GM21447 (cell line): ENCODE measurements at regions not wholly inside any gene's neighbourhood (a gene's known extent, or its start where the extent isn't known, plus 50 kb on each side); places are given as distances from the start of the nearest gene placed in this dataset.
"Not testable (repeated sequence)": the region's sequence is repeated elsewhere in the genome, so short reads cannot be mapped to it uniquely, and the experiment has no call there.

Experiments used
- ATAC-seq: cut with Tn5 transposase; IDR thresholded peaks from one replicate; pipeline ENCODE4 v1.9.1; 2021; ENCODE audit not compliant: unreplicated experiment

DNA sequence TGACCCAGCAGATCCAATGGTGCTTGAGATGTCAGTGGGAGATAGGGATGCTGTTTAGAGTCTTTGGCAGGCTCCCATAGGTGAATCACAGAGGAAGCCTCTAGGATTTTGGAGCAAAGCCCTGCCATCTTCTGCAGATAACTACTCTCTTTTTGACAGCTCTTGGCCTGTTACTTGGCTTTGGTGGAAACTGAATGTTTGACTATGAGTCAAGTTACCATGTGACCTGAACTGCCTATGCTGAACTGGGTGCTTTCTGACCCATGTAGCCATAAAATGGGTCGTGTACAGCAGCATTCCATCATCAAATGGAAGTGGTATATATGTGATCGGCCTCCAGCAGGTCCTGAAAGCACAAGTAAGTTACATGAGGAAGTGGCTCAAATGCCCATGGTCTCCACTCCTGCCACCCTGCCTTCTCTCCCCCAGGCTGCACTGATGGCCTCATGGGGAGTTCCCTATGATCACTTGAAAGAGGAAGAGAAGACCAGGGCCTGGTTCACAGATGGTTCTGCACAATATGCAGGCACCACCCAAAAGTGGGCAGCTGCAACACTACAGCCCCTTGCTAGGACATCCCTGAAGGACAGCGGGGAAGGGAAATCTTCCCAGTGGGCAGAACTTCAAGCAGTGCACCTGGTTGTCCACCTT is 105.6 kb upstream of the ZC3H12A start:
- not testable (repeated sequence) for ATAC-seq

DNA sequence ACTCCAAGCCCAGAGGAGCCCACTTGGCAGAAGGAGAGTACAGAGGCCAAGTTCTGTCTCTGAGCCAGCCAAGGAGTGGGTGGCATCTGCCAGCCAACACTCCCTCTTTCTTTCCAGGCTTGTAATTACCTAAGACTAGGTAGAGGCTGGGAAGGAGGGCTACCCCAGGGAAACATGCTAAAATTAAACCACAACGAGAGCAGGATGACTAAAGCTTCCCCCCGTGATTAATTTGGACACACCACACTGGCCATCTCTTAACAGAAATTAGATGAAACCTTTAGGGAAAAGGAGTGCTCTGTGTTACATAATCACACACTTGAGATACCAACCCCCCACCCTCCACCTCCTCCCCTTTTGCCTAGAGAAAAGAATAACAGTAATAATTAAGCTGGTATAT is 102.1 kb upstream of the ZC3H12A start:
- ATAC-seq: no peak

DNA sequence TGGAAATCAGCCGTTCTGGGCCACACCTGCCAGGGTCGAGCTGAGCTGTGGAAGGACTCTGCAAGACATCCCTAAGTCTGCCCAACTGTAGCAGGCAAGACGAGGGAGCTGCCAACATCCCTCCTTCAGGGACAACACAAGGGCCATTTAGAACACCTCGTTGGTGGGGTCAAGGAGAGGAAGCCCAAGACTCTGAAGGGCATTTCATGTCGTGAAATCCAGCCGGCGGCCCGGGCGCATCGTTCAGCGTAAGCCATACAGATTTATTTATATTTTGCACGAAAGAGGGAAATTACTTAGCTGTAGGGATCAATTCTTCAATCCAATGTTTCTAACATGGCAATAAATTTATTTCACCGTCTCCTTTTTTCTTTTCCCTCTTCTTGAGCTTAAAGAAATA is 101.7 kb upstream of the ZC3H12A start:
- no peak for ATAC-seq

DNA sequence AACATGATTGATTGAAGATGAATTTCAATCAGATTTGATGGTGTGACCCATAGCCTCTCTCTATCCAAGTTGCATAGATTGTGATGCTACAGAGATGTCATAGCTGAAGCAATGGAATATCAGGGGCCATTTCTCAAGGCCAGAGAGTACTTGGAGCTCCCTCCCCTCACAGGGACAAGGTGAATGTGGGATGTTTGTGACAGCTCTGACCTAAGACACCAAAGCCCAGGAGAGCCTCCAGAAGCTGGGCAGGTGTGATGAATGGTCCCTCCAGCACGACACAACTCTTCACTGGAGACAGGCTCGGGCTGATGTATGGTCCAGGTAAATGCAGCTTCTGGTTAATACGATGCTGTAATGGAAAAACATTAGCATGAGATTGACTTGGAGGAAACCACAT is 101.0 kb upstream of the ZC3H12A start:
- no peak for ATAC-seq

DNA sequence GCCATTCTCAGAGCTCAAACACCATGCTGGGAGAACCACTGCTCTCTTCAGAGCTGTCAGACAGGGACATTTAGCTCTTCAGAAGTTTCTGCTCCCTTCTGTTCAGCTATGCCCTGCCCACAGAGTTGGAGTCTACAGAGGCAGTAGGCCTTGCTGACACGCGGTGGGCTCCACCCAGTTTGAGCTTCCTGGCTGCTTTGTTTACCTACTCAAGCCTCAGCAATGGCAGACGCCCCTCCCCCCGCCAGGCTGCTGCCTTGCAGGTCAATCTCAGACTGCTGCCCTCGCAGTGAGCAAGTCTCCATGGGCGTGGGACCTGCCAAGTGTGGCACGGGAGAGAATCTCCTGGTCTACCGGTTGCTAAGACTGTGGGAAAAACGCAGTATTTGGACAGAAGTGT is 93.8 kb upstream of the ZC3H12A start:
- not testable (repeated sequence) for ATAC-seq

DNA sequence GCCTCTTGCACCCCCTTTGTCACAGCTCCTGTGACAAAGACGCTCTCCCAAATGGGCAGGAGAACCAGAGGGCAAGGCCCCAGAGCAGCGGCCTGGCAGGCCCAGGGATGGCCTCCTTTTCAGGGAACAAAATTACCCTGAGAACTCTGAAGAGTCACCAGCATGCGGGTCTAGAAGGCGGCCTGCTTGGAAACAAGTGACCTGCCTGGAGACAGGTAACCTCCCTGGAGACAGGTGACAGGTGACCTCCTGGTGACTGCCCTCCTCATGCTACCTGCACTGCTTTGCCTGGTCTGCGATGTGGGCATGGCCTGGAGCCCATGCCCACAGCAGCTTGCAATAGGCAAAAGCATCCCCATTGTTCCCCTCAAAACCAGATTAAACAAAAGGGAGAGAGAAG is 86.5 kb upstream of the ZC3H12A start:
- no peak for ATAC-seq

DNA sequence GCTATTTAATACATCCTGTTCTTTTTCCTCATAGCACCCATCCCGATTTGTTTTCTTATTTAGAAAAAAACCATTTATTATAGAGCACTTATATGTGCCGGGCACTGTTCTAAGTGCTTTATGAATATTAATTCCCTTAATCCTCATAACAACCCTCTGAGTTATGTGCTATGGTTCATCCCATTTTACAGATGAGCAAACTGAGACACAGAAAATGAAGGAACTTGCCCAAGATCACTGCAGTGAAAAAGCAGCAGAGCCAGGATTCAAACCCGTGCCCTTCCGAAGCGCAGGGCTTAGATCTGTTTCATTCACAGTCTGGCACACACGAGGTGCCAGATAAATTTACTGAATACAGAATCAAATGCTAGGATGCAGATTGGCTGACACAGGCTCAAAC is 85.1 kb upstream of the ZC3H12A start:
- no peak for ATAC-seq

DNA sequence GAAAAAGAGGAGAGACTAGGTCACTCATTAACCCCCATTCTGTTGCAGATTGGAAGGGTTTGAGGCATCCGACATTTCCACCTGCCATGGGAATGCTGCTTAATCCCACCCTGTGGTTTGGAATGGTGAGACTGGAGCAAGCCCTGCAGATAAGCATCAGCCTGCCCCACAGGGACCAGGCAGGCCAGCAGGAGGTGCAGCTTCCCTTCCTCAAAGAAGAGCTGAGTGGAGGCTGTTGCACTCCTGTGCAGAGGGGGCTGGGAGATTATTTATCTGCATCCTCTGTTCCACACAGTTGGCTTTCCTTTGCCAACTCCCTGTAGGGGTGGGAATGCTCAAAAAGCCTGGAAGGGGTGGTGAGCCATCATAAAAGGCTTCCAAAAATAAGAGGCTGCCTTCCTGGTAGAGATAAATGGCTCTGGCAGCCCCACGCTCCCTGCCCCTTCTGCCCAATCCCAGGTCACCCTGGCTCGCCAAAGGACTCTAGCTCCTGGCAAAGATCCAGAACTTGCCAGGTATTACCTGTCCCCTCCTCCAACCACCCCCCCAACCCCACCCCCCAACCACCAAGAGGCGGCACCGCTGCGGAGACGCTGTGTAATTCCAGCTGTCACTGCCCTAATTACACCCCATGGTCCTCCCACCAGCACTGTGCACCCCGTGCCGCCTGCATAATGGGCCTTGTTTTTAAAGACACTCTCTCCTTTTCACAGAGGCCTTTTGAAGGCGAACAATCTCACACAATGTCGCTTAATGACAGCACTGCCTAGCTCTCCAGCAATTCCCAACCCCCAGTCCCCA is 83.0 kb upstream of the ZC3H12A start:
- ATAC-seq: no peak

DNA sequence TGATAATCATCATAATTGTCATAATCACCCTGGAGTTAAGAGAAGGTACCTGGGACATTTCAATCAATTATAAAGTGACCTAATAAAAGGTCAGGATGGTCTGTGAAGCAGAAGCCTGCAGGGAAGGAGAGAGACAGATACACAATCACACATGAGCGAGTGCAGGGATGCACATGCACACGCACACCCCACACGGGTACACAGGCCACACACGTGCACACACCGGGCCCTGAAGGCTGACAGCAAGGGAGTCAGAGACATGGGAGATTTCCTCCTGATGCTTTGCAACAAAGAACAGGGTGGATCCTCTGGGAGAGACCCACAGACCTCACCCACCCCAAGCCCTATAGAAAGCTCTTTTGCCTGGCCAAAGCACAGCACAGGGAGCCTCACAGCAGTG is 82.3 kb upstream of the ZC3H12A start:
- no peak for ATAC-seq

DNA sequence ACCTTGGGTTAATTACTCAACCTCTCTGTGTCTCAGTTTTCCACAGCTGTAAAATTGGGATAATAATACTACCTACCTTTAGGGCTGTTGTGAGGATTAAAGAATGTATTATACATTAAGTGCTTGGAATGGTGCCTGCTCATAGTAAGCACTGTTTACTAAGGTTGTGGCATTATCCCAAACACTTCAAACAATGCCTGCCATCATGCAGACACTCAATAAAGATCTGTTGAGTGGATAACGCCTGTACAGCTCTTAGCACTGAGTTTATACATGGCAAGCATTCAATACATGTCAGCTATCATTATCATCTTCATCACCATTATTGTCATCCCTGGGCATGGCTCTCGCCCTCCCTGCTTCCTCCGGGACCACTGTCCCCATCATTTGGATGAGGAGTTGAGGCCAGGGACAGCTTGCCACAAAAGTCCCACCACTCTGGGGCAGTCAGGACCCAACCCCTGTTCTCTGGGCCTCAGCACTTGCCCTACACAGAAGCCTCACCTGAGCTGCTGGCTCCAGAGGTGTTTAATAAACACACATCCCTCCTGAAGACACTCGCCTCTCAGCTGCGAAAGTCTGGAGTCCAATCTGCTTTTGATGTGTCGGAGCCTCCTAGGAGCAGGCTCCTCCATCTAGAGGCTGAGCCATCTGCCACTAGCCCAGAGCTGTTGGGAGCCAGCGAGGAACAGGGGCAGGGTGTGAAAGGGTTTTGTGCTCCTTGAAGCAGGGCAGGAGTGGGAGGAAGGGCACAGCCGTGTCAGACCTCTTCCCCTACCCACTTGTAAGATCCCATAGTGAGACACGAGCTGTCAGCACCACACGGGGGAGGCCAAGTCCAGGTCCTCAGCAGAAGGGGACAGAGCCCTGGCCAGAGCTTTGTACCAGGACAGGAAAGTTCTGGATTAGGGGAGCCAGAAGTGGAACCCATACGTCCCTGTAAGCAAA is 80.9 kb upstream of the ZC3H12A start:
- no peak for ATAC-seq

DNA sequence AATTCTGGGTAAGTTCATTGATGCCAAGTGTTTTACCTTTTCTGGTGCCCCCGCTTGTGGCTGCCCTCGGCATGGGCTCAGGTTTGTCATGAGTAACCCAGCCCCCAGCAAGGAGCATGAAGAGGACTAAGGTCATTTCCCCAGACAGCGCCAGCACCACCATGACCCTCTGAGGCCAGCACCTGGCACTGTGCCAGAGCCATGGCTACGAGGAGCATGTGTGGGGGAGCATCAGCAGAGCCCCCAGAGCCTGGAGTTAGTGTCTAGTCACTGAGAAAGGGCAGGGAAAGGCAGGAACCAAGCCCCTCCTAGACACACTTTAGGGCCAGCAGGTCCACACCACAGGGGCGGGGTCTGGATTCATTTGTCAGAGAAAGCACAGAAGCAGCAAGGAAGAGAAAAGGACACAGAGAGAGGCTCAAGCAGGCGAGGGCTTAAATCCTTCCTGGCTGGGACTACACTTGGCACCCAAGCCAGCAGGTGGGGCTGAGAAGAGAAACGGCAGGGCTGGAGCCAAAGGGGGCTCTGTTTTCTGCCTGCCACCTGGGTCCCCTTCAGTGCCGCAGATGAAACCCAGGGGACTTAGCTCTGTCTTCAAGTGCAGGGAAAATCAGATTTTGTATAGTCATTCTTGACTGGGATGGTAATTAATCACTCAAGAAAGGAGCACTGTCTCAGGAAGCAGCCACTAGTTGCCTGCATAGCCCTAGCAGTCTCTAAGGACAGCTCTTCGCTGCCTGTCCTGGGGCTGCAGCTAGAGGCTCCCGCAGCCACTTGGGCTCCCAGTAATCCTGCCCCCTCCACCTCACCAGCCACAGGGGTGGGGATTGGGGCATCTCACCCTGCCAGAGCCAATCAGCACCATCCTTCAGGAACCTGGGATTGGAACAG is 79.6 kb upstream of the ZC3H12A start:
- no peak for ATAC-seq

DNA sequence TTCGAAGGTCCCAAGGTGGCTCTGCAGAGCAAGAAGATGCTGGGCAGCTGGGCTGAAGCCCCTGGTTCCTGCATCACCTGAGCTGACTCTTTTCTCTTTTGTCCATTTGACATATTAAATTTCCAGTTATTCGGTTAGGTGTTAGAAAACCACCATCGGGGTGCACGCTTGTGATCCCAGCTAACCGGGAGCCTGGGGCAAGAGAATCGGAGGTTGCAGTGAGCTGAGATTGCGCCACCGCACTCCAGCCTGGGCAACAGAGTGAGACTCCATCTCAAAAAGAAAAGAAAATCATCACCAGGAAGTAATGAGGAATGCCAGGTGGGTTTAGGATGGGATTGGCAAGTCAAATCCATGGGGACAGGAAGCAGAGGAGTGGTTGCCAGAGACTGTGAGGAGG is 76.3 kb upstream of the ZC3H12A start:
- ATAC-seq: no peak

DNA sequence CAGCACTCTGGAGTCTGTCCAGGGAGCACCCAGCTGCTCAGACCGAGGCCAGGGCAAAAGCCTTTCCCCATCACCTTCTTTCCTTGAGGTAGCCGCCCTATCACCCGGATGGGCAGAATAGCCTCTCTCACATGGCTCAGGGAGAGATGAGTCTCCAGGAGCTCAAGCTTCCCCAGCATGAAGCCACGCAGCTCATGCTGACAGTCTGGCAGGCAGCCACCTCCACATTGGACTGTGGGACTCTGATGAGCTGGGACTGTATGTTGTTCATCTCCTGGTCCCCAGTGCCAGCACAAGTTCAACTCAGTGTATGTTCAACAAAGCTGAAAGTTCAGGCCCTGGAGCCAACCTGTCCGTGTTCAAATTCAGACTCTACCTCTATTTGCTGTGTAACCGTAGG is 75.2 kb upstream of the ZC3H12A start:
- ATAC-seq: no peak

DNA sequence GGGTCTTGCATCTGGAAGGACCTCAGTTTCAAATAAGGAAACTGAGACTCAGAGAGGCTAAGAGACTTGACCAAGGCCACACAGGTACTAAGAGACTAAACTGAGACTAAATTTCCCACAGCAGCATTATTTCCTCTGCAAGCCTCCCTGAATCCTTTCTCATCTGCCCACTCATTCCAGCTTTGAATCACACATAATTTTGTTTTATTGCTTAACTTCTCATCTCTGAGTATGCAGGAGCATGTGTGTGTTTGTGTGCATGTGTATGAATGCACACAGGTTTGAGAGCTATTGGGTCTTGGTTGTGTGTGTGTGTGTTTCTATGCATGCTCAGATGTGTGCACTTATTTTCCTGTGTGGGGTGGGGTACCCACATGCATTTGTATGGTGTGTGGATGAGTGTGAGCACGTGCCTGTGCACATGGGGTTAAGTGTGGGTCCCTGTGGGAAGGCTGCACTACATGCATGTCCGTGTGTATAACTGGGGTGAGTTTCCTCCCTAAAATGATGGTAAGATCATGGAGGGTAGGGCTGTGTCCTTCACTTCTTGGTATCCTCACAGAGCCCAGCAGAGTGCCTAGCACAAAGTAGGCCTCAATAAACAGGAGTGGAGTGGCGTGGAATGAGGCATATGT is 74.4 kb upstream of the ZC3H12A start:
- ATAC-seq: no peak

DNA sequence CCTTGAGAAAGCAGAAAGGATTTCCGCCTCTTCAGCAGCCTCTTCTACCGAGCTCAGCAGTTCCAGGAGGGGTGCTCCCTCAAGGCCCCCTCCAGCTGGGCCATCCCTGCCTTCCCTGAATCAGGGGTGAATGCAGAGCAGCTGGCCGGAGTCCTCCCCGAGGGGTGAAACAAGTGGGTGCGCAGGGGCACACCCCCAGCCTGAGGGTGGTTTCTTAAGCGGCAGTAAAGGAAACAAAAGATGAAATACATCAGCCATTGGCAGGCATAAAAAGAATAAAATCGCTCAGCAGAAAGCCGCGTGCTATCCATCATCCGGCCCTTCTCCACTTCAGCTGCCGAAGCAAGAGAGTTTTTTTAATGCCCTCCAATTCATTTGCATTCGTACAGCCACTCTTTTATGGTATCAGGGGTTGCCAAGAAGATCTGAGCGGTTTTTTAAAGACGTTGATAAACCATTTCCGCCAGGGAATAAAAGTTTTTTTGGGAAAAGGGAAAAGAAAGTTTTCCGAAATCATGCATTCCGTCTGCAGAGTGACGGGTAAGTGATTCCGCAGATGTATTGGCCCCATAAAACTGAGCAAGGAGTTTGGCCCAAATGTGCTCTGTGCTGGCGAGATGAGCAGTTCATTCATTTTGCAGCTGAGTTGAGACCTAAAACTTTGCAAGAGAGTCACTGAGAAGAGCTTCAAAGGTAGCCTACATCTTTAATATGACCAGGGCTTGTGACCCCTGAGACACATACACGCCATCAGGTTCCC is 73.7 kb upstream of the ZC3H12A start:
- ATAC-seq: no peak

DNA sequence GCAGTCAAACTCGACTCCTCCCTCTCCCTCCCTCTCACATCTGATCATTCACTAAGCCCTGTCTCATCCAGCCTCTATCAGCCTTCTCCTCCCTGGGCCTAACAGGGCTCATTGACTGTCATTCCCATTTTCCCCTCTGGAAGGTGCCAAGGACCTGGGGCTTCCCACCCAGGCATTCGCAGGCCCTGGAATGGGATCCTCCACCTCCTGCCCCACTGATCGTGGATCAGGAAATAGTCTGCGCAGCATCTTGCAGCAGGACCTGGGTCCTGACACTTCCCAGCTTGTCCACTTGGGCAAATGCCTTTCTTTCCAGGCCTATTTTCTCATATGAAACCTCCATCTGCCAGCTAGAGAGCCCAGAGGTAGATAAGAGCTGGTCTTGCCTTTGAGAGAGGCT is 71.2 kb upstream of the ZC3H12A start:
- no peak for ATAC-seq

DNA sequence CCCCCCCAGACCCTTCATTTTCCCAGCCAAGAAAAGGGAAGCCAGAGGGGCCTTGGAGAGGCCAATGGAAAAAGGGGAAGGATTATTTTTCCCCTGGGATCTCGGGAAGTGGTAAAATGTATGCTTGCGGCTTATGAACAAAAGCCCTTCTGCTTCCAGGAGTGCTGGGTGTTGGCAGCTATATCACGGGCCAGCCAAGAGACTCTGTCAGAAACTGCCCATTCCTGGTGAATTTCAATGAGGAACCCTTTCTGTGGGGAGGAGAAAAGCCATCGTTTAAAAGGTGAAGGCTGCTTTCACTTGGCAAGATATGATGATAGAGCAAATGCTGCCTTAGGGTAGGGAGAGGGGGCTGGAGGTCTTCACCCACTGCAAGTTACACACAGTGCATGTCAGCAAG is 69.7 kb upstream of the ZC3H12A start:
- ATAC-seq: no peak

DNA sequence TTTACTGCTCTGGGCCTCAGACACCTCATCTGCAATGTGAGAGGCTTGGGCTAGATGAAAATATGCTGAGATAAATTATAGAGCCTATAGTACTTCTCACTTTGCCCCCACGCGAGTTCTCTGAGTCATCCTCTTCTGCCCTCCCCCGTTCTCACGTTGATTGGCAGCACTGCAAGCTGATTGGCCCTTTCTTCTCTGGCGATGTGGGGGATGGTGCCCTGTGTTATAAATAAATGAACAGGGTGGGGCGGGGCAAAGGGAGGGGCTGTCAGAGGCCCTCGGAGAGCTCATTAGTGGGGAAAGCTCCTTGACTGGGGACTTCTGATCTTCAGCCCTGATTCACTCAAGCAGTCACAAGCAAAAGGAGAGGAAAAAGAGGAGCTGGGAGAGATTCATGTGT is 64.3 kb upstream of the ZC3H12A start:
- no peak for ATAC-seq

DNA sequence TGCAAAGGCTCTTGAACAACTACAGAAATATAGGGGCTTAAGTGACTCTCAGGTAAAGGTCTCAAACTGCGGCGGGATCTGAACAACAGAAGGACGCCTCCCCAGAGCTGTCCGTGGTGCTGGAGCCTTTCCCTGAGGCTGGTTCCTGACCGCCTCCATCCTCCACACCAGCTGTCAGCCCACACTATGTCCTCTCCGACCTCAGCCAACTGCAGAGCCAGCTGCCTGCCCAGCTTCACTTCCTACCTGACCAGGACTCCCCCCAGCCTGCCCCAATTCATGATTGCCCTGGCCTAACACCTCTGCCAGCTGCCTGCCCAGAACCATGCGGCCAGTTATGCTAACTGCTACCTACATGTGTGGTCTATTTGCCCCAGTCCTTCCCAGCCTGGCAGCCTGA is 63.6 kb upstream of the ZC3H12A start:
- no peak for ATAC-seq
